Testis (tissue), 2 donors: ENCODE measurements at regions not wholly inside any gene's neighbourhood (a gene's known extent, or its start where the extent isn't known, plus 50 kb on each side); places are given as distances from the start of the nearest gene placed in this dataset.

Experiments
- DNase-seq: peaks from one replicate; pipeline ENCODE4 v3.0.0-alpha.2; 2019
- H3K27ac ChIP-seq, 2 donors: fragments of 200-600 bp; sonication (generic); one replicate each; pipeline ENCODE4 v1.5.1; 2019
- H3K27me3 ChIP-seq: fragments of 200-600 bp; sonication (generic); one replicate; pipeline ENCODE4 v1.5.1; 2019
- H3K36me3 ChIP-seq: fragments of 200-600 bp; sonication (generic); one replicate; pipeline ENCODE4 v1.5.1; 2017; ENCODE audit warnings: low read depth; ENCODE audit errors: missing control alignments
- H3K4me1 ChIP-seq: fragments of 200-600 bp; sonication (generic); one replicate; pipeline ENCODE4 v1.5.1; 2019
- H3K4me3 ChIP-seq, 2 donors: fragments of 200-600 bp; sonication (generic); one replicate each; pipeline ENCODE4 v1.5.1; 2017 to 2019
- H3K9me3 ChIP-seq: fragments of 200-600 bp; sonication (generic); one replicate; pipeline ENCODE4 v1.5.1; 2017
- POLR2A ChIP-seq: fragments of 450-650 bp; IDR thresholded peaks from one replicate; pipeline ENCODE4 v1.6.1; 2017; ENCODE audit warnings: antibody characterized with exemption, mild to moderate bottlenecking, moderate library complexity
- WGBS, 2 donors: methylation state at CpG; one replicate each; pipeline ENCODE4 v1.1.5; 2018; 5-methylcytosine and 5-hydroxymethylcytosine counted together
- intact Hi-C: fragments of 100-400 bp; cut with DNase I; formaldehyde crosslinking; loops from one replicate; pipeline ENCODE4 v1.15.1; 2023; ENCODE audit warnings: low total_unique reads
- TF ChIP-seq, protein P1 (sequence below), 3 experiments: fragments of 450-650 bp in 2 of 3; fragments of 200-600 bp in 1 of 3; sonication (generic) in 1 of 3; IDR thresholded peaks; one replicate each; pipeline ENCODE4 v1.5.1; 2016 to 2019; ENCODE audit warnings: antibody characterized with exemption in 3 of 3, mild to moderate bottlenecking in 2 of 3, moderate library complexity in 1 of 3

DNA sequence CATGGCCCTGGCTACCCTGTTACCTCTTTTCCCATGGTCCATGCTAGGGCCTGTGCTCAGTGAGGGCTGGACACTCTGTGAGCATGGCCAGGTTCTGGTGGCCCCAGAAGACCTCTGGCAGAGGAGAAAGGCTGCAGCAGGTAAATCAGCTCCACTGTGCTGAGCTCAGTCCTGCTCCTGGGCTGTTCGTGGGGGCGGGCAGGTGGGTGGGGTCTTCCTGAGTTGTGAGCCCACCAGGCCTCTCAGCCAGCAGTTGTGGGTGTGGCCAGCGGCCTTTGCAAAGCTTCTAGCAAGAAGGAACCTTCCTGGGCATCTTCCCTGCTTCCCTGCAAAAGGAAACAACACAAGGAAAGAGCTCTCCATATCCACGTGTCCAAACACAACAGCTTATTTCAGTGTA lies 85.3 kb upstream of the STX18 start:
- WGBS, 2 donors = 40 to 61% methylated on average over 1 to 4 of the region's 4 CpGs
- TF ChIP-seq, protein P1, sequence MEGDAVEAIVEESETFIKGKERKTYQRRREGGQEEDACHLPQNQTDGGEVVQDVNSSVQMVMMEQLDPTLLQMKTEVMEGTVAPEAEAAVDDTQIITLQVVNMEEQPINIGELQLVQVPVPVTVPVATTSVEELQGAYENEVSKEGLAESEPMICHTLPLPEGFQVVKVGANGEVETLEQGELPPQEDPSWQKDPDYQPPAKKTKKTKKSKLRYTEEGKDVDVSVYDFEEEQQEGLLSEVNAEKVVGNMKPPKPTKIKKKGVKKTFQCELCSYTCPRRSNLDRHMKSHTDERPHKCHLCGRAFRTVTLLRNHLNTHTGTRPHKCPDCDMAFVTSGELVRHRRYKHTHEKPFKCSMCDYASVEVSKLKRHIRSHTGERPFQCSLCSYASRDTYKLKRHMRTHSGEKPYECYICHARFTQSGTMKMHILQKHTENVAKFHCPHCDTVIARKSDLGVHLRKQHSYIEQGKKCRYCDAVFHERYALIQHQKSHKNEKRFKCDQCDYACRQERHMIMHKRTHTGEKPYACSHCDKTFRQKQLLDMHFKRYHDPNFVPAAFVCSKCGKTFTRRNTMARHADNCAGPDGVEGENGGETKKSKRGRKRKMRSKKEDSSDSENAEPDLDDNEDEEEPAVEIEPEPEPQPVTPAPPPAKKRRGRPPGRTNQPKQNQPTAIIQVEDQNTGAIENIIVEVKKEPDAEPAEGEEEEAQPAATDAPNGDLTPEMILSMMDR (IDR thresholded peaks at IDR 0.05) = no peak
- TF ChIP-seq POLR2A = no peak
- DNase-seq = no peak
- Histone ChIP-seq H3K4me1 (no peaks in the 10 kb centered on the region), H3K4me3 (no peak overlapping the region), H3K36me3 (no peaks in the 10 kb centered on the region), H3K9me3 (no peaks in the 10 kb centered on the region), H3K27me3 (no peaks in the 10 kb centered on the region), H3K27ac (no peak overlapping the region)
- intact Hi-C loops = no loop called here

DNA sequence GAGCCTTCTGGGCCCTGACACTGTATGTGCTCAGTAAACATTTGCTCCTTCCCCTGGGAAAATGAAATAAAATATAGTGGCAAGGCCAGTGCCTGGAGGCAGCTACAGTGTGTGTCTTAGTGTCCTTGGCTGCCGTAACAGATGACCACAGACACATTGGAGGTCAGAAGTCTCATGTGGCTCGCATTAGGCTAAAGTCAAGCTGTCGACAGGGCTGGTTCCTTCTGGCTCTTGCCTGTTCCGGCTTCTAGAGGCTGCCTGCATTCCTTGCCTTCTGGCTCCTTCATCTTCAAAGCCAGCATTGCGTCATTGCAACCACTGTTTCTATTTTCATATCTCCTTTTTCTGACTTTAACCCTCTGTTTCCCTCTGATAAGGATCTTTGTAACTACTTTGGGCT lies 83.6 kb upstream of the STX18 start:
- H3K9me3 ChIP-seq = no peaks in the 10 kb centered on the region
- WGBS, 2 donors = 40 to 74% methylated on average over 5 of the region's 5 CpGs
- no peak overlapping the region for H3K4me3 ChIP-seq
- no peak for DNase-seq
- intact Hi-C loops = no loop called here
- no peak for TF ChIP-seq POLR2A
- TF ChIP-seq, protein P1 (IDR thresholded peaks at IDR 0.05) = no peak
- no peaks in the 10 kb centered on the region for H3K27me3 ChIP-seq
- no peaks in the 10 kb centered on the region for H3K4me1 ChIP-seq
- no peak overlapping the region for H3K27ac ChIP-seq
- H3K36me3 ChIP-seq = no peaks in the 10 kb centered on the region

DNA sequence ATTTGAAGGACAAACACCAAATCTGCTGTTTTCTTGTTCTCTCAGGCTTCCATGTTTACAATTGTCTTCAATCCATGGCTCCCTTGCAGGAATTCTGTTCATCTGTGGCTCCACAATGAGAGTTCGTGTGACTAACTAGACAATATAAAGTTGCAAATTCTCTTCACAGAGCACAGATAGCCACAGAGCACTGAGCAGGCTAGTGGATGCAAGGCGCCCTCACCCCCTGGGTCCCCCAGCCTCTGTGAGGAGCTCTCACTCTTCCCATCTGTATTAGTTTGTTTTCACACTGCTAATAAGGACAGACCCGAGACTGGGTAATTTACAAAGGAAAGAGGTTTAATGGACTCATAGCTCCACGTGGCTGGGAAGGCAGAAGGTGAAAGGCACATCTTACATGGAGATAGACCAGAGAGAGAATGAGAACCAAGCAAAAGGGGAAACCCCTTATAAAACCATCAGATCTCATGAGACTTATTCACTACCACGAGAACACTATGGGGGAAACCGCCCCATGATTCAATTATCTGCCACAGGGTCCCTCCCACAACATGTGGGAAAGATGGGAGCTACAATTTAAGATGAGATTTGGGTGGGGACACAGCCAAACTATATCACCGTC lies 82.5 kb upstream of the STX18 start:
- Histone ChIP-seq H3K4me3 (no peak overlapping the region), H3K36me3 (no peaks in the 10 kb centered on the region), H3K27me3 (no peaks in the 10 kb centered on the region), H3K9me3 (no peaks in the 10 kb centered on the region), H3K4me1 (no peaks in the 10 kb centered on the region), H3K27ac (no peak overlapping the region)
- intact Hi-C loops = no loop called here
- DNase-seq = no peak
- TF ChIP-seq, protein P1 (IDR thresholded peaks at IDR 0.05) = no peak
- TF ChIP-seq POLR2A = no peak
- 76 to 80% methylated on average over 7 of the region's 7 CpGs for WGBS, 2 donors

DNA sequence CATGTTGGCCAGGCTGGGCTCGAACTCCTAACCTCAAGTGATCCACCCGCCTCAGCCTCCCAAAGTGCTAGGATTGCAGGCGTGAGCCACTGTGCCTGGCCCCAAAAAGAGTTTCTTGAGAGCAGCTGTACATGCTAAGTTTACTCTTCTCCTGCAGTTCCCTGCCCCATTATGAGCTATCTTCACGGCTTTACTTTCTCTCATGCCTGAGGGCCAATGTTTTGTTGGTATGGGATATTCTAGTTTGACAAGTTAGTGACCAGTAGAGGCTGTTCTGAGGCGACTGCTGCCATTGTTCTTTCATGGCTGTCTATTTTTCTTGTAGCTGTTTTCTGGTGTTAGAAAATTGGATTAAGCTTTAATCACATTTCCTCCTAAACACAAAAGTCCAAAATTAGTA lies 78.0 kb upstream of the STX18 start:
- H3K9me3 ChIP-seq = no peaks in the 10 kb centered on the region
- no peaks in the 10 kb centered on the region for H3K36me3 ChIP-seq
- WGBS, 2 donors = 87 to 93% methylated on average over 5 of the region's 5 CpGs
- H3K27ac ChIP-seq = no peak overlapping the region
- DNase-seq = no peak
- no peaks in the 10 kb centered on the region for H3K27me3 ChIP-seq
- H3K4me3 ChIP-seq = no peak overlapping the region
- intact Hi-C loops = no loop called here
- H3K4me1 ChIP-seq = no peaks in the 10 kb centered on the region
- TF ChIP-seq, protein P1 (IDR thresholded peaks at IDR 0.05) = no peak
- no peak for TF ChIP-seq POLR2A

DNA sequence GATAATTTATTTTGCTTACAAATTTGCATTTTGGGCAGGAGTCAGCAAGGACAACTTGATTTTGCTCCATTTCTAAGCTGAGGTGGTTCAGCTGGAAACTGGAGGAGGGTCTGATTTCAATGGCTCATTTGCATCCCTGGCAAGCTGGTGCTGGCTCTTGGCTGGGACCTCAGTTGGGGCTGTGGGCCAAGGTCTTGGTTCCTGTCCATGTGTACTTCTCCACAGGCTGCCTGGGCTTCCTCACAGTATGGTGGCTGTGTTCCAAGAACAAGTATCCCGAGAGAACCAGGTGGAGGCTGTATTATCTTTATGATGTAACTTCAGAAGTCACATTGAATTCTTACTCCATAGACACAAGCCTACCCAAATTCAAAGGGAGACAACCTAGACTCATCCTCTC lies 77.0 kb upstream of the STX18 start:
- WGBS, 2 donors = 29 to 30% methylated on average over 1 of the region's 1 CpG
- no peaks in the 10 kb centered on the region for H3K4me1 ChIP-seq

More for the DNA sequence above, 77.0 kb upstream of the STX18 start:
- Histone ChIP-seq H3K9me3 (no peaks in the 10 kb centered on the region), H3K27me3 (no peaks in the 10 kb centered on the region), H3K4me3 (no peak overlapping the region), H3K27ac (no peak overlapping the region), H3K36me3 (no peaks in the 10 kb centered on the region)
- intact Hi-C loops = no loop called here
- no peak for DNase-seq
- no peak for TF ChIP-seq POLR2A
- TF ChIP-seq, protein P1 (IDR thresholded peaks at IDR 0.05) = no peak
